GM18505 (cell line): ENCODE measurements at regions not wholly inside any gene's neighbourhood (a gene's known extent, or its start where the extent isn't known, plus 50 kb on each side); places are given as distances from the start of the nearest gene placed in this dataset.

Source experiments
- ATAC-seq: cut with Tn5 transposase; IDR thresholded peaks from one replicate; pipeline ENCODE4 v1.9.1; 2021; ENCODE audit not compliant: unreplicated experiment
- POLR2A ChIP-seq: IDR thresholded peaks from 4 replicates; pipeline ENCODE4 v1.6.1; 2011; ENCODE audit warnings: borderline replicate concordance; ENCODE audit not compliant: insufficient read depth, insufficient read length; ENCODE audit errors: extremely low read depth

- no peak for ATAC-seq
- no peak for TF ChIP-seq POLR2A
These were observed 50.8 kb upstream of the KCNJ16 start for GRCh38 chr17:70024253-70024652.
